IPS DF 6.9 (cell line): ENCODE measurements at regions not wholly inside any gene's neighbourhood (a gene's known extent, or its start where the extent isn't known, plus 50 kb on each side); places are given as distances from the start of the nearest gene placed in this dataset.
"Not testable (repeated sequence)": the region's sequence is repeated elsewhere in the genome, so short reads cannot be mapped to it uniquely, and the experiment has no call there.

Source experiments
- DNase-seq: peaks from one replicate; pipeline ENCODE4 v3.0.0-alpha.2; 2013; ENCODE audit warnings: low read depth, low spot score
- H3K27ac ChIP-seq: one replicate; pipeline ENCODE4 v1.5.1; 2013; ENCODE audit warnings: low read length, control low read depth
- H3K27me3 ChIP-seq: 2 replicates; pipeline ENCODE4 v1.6.1; 2013; ENCODE audit warnings: mild to moderate bottlenecking, low read length; ENCODE audit not compliant: control insufficient read depth, insufficient read depth
- H3K36me3 ChIP-seq: 2 replicates; pipeline ENCODE4 v1.6.1; 2013; ENCODE audit warnings: low read length; ENCODE audit not compliant: control insufficient read depth, insufficient read depth
- H3K4me1 ChIP-seq: 2 replicates; pipeline ENCODE4 v1.6.1; 2013; ENCODE audit warnings: low read length; ENCODE audit not compliant: control insufficient read depth, insufficient read depth
- H3K4me3 ChIP-seq: 2 replicates; pipeline ENCODE4 v1.5.1; 2013; ENCODE audit warnings: mild to moderate bottlenecking, low read length
- H3K9me3 ChIP-seq: 2 replicates; pipeline ENCODE4 v1.6.1; 2013; ENCODE audit warnings: low read length, inconsistent platforms; ENCODE audit not compliant: control insufficient read depth, insufficient read depth
- WGBS: extraction: QIAGEN DNeasy Blood & Tissue Kit; methylation state at CpG from one replicate; pipeline ENCODE4 v1.1.7; 2013; ENCODE audit warnings: mixed read lengths, missing lambda C conversion rate; ENCODE audit not compliant: insufficient read length, insufficient coverage; 5-methylcytosine and 5-hydroxymethylcytosine counted together

DNA sequence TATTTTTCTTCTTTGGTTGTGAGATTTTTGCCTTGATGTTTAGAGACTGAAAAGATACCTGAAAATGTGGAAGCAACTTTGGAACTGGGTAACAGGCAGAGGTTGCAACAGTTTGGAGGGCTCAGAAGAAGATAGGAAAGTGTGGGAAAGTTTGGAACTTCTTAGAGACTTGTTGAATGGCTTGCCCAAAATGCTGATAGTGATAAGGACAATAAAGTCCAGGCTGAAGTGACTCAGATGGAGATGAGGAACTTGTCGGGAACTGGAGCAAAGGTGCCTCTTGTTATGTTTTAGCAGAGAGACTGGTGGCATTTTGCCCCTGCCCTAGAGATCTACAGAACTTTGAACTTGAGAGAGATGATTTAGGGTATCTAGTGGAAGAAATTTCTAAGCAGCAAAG is 171.8 kb downstream of the REEP3 start:
- not testable (repeated sequence) for H3K27ac ChIP-seq, H3K4me1 ChIP-seq, H3K9me3 ChIP-seq, H3K4me3 ChIP-seq, H3K36me3 ChIP-seq, DNase-seq, H3K27me3 ChIP-seq
- no CpG with 5 or more reads among the region's 1 CpG for WGBS

DNA sequence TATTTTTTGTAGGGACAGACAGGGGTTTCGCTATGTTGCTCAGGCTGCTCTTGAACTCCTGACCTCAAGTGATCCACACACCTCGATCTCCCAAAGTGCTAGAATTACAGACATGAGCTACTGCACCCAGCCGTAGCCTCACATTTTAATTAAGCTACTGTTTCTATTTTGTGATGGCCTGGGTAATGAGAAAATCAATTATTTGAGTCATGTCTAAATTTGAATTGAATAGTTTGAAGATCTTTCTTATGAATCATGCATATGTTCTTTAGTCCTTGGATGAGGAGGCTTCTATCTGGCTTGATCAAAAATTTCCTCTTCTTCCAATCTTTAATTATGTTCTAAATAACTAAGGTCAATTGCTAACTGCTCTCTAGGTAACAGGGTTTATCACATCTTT is 175.0 kb downstream of the REEP3 start:
- Histone ChIP-seq H3K9me3 (no peaks in the 10 kb centered on the region), H3K27me3 (no peaks in the 10 kb centered on the region), H3K36me3 (no peaks in the 10 kb centered on the region), H3K4me1 (no peaks in the 10 kb centered on the region), H3K4me3 (no peak overlapping the region), H3K27ac (no peak overlapping the region)
- WGBS: no CpG with 5 or more reads among the region's 3 CpGs
- DNase-seq: no peak

DNA sequence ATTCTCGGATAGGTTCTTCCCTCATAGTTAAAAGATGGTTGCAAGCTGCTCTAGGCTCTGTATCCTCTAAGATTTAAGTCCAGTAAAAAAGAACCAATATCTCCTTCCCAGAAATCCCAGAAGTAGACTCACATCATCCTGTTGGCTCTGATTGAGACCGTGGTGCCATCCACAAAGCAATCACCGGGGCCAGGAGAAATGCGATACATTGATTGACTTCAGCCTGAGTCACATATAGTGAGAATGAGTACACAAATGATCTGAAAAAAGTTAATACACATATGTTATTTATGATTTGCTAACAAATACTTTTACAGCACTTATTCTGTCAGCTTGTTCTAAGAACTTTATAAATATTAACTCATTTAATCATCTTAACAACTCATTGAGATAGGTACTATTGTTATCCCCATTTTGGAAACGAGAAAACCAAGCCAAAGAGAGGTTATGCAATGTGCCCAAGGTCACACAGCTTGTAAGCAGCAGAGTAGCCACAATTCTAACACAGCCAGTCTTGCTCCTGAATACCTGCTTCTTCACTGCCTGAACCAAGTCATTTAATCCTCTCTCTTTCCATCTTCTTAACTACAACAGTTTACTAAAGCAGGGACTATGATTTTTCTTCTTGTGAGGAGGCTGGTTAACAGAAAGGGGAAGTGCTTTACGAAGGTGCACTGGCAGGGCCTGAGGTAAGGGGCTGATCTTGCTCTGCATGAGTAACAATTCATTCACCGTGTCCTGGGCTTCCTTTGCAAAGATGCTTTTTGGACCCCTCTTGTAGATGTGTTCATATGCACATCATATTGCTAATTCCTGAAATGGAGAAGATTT is 177.0 kb downstream of the REEP3 start:
- no peaks in the 10 kb centered on the region for H3K9me3 ChIP-seq
- no peak overlapping the region for H3K4me3 ChIP-seq
- no peak for DNase-seq
- H3K4me1 ChIP-seq: no peaks in the 10 kb centered on the region
- H3K27ac ChIP-seq: no peak overlapping the region
- no peaks in the 10 kb centered on the region for H3K27me3 ChIP-seq
- no peaks in the 10 kb centered on the region for H3K36me3 ChIP-seq
- no CpG with 5 or more reads among the region's 7 CpGs for WGBS

DNA sequence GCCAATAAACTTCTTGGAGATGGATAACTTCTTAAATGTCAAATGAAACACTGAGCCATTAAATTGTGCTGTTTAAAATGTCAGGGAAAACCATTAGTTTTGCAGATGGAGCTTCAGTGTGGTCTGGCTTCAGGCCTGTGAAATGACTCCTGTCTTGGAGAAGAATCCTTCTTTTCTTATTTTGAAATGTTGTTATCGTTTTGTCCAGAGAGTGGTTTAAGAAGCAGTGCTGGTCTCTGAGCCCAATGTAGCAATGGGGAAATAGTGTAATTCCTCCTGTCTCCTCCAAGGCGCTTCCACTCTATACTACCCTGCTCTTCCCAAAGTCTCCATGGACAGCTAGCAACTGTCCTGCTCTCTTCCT is 177.6 kb downstream of the REEP3 start:
- no peaks in the 10 kb centered on the region for H3K27me3 ChIP-seq
- no peaks in the 10 kb centered on the region for H3K36me3 ChIP-seq
- no peak overlapping the region for H3K27ac ChIP-seq
- no peak for DNase-seq
- no peaks in the 10 kb centered on the region for H3K4me1 ChIP-seq
- WGBS: no CpG with 5 or more reads among the region's 2 CpGs
- no peaks in the 10 kb centered on the region for H3K9me3 ChIP-seq
- H3K4me3 ChIP-seq: no peak overlapping the region

DNA sequence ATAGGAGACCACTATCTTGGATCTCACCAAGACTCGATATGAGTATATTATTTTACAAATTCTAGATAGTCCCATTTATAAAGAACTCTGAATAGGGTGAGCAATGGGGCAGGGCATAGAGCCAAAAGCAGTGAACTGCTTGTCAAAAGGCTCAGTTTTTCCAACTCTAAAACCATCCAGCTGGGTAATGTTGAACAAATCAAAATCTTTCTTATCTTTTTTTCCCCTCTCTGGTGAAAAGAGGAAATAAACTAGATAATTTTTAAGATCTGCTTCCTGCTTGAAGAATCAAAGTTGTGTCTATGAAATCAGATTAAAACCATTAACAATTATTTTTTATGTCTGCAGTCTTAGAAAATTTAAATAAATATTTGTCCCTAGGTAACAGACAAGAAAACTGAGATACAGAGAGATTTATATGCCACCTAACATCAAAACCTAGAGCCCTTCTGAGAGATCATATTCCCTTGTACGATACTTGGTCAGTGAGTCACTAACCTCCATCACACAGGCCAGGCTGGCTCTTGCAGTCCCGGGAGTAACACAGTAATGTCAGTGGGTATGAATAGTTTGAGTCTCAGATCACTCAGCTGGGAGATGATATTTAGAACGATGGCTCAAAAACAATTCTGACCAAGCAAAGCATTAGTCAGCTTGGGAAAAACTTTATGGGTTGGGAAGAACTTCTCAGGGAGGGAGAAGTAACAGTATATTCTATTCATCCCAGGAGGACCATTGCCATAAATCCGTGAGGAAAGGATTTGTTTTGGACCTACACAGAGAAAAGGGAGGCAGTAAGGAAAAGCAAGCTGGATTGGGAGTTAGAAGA is 178.8 kb downstream of the REEP3 start:
- H3K4me3 ChIP-seq: no peak overlapping the region
- no peak for DNase-seq
- H3K9me3 ChIP-seq: no peaks in the 10 kb centered on the region
- WGBS: no CpG with 5 or more reads among the region's 5 CpGs
- no peaks in the 10 kb centered on the region for H3K27me3 ChIP-seq
- H3K4me1 ChIP-seq: no peaks in the 10 kb centered on the region
- no peaks in the 10 kb centered on the region for H3K36me3 ChIP-seq
- no peak overlapping the region for H3K27ac ChIP-seq

DNA sequence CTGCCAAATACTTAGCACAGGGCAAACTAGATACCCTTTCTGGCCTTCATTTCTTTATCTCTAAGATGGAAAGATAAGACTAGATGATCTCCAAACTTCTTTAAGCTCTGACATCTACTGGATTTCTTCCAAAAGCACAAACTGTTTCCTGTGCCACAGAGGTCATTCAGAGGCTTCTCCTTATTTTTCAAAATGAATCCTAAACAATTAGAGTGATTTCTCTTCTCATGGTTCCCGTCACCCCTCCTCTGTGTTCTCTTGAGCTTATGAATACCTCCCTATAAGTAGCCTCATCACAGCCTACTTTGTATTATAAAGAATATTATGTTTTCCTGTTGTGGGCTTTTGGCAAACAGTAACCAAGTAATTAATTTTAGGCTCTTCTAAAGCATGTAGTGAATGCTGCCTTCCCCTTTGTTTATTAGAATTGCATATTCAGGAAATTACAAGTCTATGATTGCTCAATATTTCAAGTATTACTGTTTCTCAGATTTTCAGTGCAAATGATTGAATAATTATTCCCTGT is 179.5 kb downstream of the REEP3 start:
- H3K4me3 ChIP-seq: no peak overlapping the region
- H3K36me3 ChIP-seq: no peaks in the 10 kb centered on the region
- DNase-seq: no peak
- H3K27ac ChIP-seq: no peak overlapping the region
- H3K27me3 ChIP-seq: no peaks in the 10 kb centered on the region
- H3K9me3 ChIP-seq: no peaks in the 10 kb centered on the region
- no CpG with 5 or more reads among the region's 1 CpG for WGBS
- no peaks in the 10 kb centered on the region for H3K4me1 ChIP-seq

DNA sequence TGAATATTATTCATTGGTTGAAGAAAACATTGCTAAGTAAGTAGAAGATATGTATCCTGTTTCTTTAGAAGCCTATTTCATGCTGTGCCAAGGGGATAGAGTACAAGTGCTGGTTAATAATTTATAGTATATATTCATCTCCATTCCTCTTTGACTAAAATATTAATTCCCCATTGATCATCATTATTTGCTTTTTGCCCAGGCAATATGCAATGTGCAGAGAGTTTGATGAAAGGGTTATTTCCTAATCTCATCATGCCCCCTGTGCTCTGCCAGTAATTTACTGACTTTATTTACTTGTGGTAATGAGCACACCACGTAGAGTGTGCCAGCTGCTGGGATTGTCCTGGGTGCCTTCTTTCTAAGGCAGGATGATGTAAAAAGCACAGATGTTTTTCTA is 180.9 kb downstream of the REEP3 start:
- H3K27me3 ChIP-seq: no peaks in the 10 kb centered on the region
- no peaks in the 10 kb centered on the region for H3K9me3 ChIP-seq
- no peaks in the 10 kb centered on the region for H3K36me3 ChIP-seq
- no CpG with 5 or more reads among the region's 1 CpG for WGBS
- H3K27ac ChIP-seq: no peak overlapping the region
- H3K4me3 ChIP-seq: no peak overlapping the region
- no peaks in the 10 kb centered on the region for H3K4me1 ChIP-seq
- DNase-seq: no peak

DNA sequence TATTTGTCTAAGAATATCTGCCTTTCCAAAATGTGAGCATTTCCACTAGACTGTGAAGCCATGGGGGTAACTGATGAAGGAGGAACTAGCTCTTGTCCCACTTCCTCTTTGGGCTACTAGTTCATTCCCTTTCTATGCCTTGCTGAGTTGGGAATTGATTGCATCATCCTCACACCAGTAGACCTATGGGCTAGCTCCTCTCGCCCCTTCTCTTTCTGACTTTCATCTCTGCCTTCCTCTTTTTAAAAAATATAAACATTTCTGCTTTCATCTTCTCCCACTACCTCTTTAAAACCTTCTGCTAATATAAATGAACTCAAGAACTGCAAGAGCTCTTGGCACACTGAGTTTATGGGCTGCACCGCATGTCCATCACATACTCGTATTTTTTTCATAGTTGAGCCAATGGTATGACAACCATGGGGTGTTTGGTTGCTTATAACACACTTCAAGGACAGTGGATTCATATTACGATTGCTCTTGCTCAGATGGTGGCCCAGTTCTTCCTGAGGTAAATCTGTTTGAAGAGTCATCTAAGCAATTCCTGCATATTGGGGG is 182.0 kb downstream of the REEP3 start:
- Histone ChIP-seq H3K4me3 (no peak overlapping the region), H3K4me1 (no peaks in the 10 kb centered on the region), H3K9me3 (no peaks in the 10 kb centered on the region), H3K27ac (no peak overlapping the region), H3K36me3 (no peaks in the 10 kb centered on the region), H3K27me3 (no peaks in the 10 kb centered on the region)
- DNase-seq: no peak
- WGBS: no CpG with 5 or more reads among the region's 4 CpGs

DNA sequence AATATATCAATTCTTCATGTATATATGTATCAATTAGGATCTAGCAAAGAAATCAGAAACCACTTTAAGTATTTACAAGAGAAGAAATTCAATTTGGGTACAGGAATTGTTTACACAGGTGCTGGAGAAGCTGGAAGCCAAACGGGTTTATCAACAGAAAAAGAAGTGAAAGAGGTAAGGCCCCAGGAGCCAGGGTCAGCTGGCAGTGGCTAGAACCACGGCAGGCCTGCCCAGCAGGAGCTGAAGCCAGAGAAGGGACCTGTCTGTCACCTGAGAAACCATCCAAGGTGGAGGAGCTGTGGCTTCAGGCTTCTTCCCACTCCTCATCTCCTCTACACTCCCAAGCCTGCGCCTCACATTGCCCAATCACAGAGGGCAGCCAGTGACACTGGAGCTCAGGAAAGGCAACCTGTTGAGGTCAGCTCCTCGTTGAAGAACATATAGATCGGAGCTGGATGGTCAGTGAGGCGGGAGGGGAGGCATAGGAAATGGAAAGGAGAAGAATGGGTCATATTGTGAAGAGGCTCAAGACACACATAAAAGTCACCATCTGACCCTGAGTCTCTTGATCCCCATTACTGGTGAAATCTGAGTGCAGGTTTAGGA is 182.6 kb downstream of the REEP3 start:
- H3K27ac ChIP-seq: no peak overlapping the region
- no CpG with 5 or more reads among the region's 6 CpGs for WGBS
- no peaks in the 10 kb centered on the region for H3K36me3 ChIP-seq
- H3K4me3 ChIP-seq: no peak overlapping the region
- H3K9me3 ChIP-seq: no peaks in the 10 kb centered on the region
- no peak for DNase-seq
- no peaks in the 10 kb centered on the region for H3K4me1 ChIP-seq
- H3K27me3 ChIP-seq: no peaks in the 10 kb centered on the region

DNA sequence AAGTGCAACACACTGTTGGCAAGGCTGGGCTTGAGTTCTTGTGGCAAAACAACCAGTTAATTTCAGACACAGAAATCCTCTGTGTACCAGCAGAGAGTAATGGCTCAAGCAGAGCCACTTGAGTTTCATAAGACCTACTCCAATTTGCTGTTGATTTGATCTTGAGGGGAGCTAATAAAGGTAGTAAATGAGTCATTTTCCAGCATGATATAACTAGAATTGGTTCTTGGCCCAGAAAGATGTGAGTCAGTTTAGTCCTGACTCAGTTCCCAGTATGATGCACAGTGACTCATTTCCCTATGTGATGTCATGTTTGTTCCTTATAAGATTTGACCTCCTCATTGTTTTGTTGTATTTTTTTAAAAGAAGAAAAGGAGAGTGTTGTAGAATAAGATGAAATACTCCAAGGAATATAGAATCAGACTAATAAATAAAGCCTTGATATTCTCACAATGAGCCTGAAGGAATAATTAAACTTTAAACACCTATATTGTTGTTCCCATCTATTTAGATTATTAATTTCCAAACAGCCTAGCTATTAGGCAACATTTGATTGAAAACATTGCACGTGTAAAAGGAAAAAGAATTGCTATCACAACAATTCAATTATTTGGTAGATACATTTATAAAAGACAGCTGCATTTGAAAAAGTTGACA is 186.2 kb downstream of the REEP3 start:
- Histone ChIP-seq H3K36me3 (no peaks in the 10 kb centered on the region), H3K4me1 (peaks cover 4% of the 10 kb centered on the region), H3K27ac (no peak overlapping the region), H3K4me3 (no peak overlapping the region), H3K27me3 (no peaks in the 10 kb centered on the region), H3K9me3 (no peaks in the 10 kb centered on the region)
- WGBS: no CpG with 5 or more reads among the region's 1 CpG
- DNase-seq: no peak
